GM23248 (cell line): ENCODE measurements at regions not wholly inside any gene's neighbourhood (a gene's known extent, or its start where the extent isn't known, plus 50 kb on each side); places are given as distances from the start of the nearest gene placed in this dataset.

ENCODE experiments used
- DNase-seq: peaks from one replicate; pipeline ENCODE4 v3.0.0-alpha.2; 2015
- H2AFZ ChIP-seq: fragments of 200-600 bp; sonication (generic); 2 replicates; pipeline ENCODE4 v1.6.1; 2016; ENCODE audit warnings: antibody characterized with exemption
- H3F3A ChIP-seq: fragments of 200-600 bp; sonication (generic); 2 replicates; pipeline ENCODE4 v1.6.1; 2016; ENCODE audit warnings: mild to moderate bottlenecking, antibody characterized with exemption, mixed run types; ENCODE audit not compliant: insufficient read depth
- H3K27ac ChIP-seq: fragments of 200-600 bp; sonication (generic); 2 replicates; pipeline ENCODE4 v1.5.1; 2016; ENCODE audit warnings: mild to moderate bottlenecking
- H3K27me3 ChIP-seq: fragments of 200-600 bp; sonication (generic); replicated peaks from 2 replicates; pipeline ENCODE4 v1.6.1; 2016; ENCODE audit warnings: mild to moderate bottlenecking; ENCODE audit not compliant: insufficient read depth
- H3K36me3 ChIP-seq: fragments of 200-600 bp; sonication (generic); 2 replicates; pipeline ENCODE4 v1.6.1; 2016; ENCODE audit warnings: low read depth, mild to moderate bottlenecking
- H3K4me1 ChIP-seq: fragments of 200-600 bp; sonication (generic); 2 replicates; pipeline ENCODE4 v1.6.1; 2016; ENCODE audit warnings: mild to moderate bottlenecking; ENCODE audit not compliant: insufficient read depth
- H3K4me2 ChIP-seq: fragments of 200-600 bp; sonication (generic); one replicate; pipeline ENCODE4 v1.6.1; 2016; ENCODE audit warnings: mild to moderate bottlenecking; ENCODE audit not compliant: unreplicated experiment
- H3K4me3 ChIP-seq: fragments of 200-600 bp; sonication (generic); 2 replicates; pipeline ENCODE4 v1.5.1; 2016; ENCODE audit warnings: mild to moderate bottlenecking
- H3K79me2 ChIP-seq: fragments of 200-600 bp; sonication (generic); 2 replicates; pipeline ENCODE4 v1.6.1; 2016; ENCODE audit warnings: mild to moderate bottlenecking; ENCODE audit not compliant: insufficient read depth
- H3K9ac ChIP-seq: fragments of 200-600 bp; sonication (generic); 2 replicates; pipeline ENCODE4 v1.6.1; 2016; ENCODE audit warnings: mild to moderate bottlenecking
- H3K9me2 ChIP-seq: fragments of 200-600 bp; sonication (generic); 2 replicates; pipeline ENCODE4 v1.6.1; 2016; ENCODE audit warnings: mixed run types, mild to moderate bottlenecking, moderate library complexity; ENCODE audit not compliant: insufficient read depth
- H3K9me3 ChIP-seq: fragments of 200-600 bp; sonication (generic); one replicate; pipeline ENCODE4 v1.6.1; 2017; ENCODE audit warnings: low read depth
- H4K20me1 ChIP-seq: fragments of 200-600 bp; sonication (generic); 2 replicates; pipeline ENCODE4 v1.6.0; 2016; ENCODE audit not compliant: insufficient read depth
- EZH2 ChIP-seq: fragments of 200-600 bp; sonication (generic); IDR thresholded peaks from 2 replicates; pipeline ENCODE4 v1.6.1; 2018; ENCODE audit warnings: antibody characterized with exemption, mild to moderate bottlenecking; ENCODE audit not compliant: insufficient read depth, poor library complexity, severe bottlenecking
- EZH2phosphoT487 ChIP-seq: fragments of 200-600 bp; sonication (generic); IDR thresholded peaks from 2 replicates; pipeline ENCODE4 v1.6.1; 2018; ENCODE audit warnings: antibody characterized with exemption, moderate library complexity, mild to moderate bottlenecking, low read depth; ENCODE audit not compliant: insufficient read depth
- WGBS, 2 experiments: methylation state at CpG; one replicate each; pipeline ENCODE4 v1.1.6; 2015 to 2017; ENCODE audit warnings: low lambda C conversion rate in 2 of 2, low coverage in 1 of 2; ENCODE audit errors: missing lambda C conversion rate in 2 of 2; 5-methylcytosine and 5-hydroxymethylcytosine counted together
- in situ Hi-C: fragments of 300-500 bp; cut with MboI; formaldehyde crosslinking; loops from 2 replicates; pipeline ENCODE4 v1.15.0; 2020

DNA sequence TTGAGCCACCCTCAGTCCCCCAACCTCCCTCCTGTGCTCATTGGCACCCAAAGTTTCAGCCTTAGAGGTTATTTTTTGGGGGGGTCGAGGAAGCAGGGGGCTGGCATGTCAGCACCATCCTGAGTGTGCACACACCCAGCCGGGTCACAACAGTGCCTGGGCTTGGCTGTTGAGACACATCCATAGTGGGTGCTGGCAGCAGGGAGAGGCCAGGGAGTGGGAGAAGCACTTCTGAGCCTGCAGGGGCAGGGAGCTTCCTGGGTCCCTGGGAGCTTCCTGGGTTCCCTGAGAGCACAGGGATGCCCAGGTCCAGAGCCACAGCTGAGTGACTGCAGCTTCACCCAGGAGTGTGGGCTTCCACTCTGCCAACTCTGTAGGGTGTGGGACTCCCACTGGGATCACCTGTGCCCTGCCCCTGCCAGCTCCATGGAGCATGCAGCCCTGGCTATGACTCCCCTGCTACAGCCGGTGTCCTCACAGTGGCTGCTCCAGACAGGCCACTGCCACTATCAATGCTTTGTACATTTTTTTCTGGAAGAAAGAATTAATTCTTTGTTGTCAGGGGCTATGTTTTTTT, 240.4 kb downstream of the PTGER3 start:
- 79 to 81% methylated on average over 3 of the region's 3 CpGs for WGBS, 2 experiments

DNA sequence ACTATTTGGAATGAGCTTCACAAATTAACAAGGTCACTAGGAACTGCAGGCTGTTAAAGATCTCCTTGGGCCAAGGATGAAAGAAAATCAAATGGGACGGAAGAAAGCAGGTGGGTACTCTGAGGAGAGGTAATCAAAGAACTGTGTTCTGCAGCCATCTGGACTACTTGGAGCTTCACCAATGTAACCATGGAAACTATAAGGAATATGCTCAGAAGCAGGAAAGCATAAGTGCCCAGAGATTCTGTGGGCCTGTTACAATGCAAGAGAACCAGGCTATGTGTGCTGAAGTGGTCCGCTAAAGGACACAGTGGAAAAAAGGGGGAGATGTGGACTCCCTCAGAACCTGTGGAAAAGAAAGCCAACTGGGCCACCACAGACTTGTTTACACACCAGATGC, 238.5 kb downstream of the PTGER3 start:
- DNase-seq, result no peak
- Histone ChIP-seq H3K4me2 (no peak overlapping the region), H3K9me2 (no peaks in the 10 kb centered on the region), H3K9ac (no peak overlapping the region), H3F3A (no peaks in the 10 kb centered on the region), H3K4me3 (no peak overlapping the region), H3K36me3 (no peaks in the 10 kb centered on the region), H3K9me3 (no peaks in the 10 kb centered on the region), H2AFZ (no peak overlapping the region), H3K27ac (no peak overlapping the region), H3K79me2 (no peaks in the 10 kb centered on the region), H4K20me1 (no peaks in the 10 kb centered on the region), H3K27me3 (no peaks in the 10 kb centered on the region), H3K4me1 (no peaks in the 10 kb centered on the region)
- TF ChIP-seq EZH2phosphoT487, result no peak
- in situ Hi-C loops, result no loop called here
- 79% methylated on average over 2 of the region's 2 CpGs for WGBS, 2 experiments

More for the DNA sequence above, 240.4 kb downstream of the PTGER3 start:
- DNase-seq, result no peak
- H3K9ac ChIP-seq, result no peak overlapping the region
- no peak overlapping the region for H3K27ac ChIP-seq
- H3K79me2 ChIP-seq, result no peaks in the 10 kb centered on the region
- H3K36me3 ChIP-seq, result no peaks in the 10 kb centered on the region
- no peaks in the 10 kb centered on the region for H3K9me3 ChIP-seq
- H3F3A ChIP-seq, result no peaks in the 10 kb centered on the region
- no peak overlapping the region for H3K4me2 ChIP-seq
- no peaks in the 10 kb centered on the region for H4K20me1 ChIP-seq
- H2AFZ ChIP-seq, result no peak overlapping the region
- in situ Hi-C loops, result no loop called here
- TF ChIP-seq EZH2 (no peak), EZH2phosphoT487 (no peak)
- no peaks in the 10 kb centered on the region for H3K4me1 ChIP-seq
- H3K27me3 ChIP-seq, result no peaks in the 10 kb centered on the region
- no peaks in the 10 kb centered on the region for H3K9me2 ChIP-seq
- H3K4me3 ChIP-seq, result no peak overlapping the region

- in situ Hi-C loops, result no loop called here
- no peak overlapping the region for H2AFZ ChIP-seq
- no peaks in the 10 kb centered on the region for H3K79me2 ChIP-seq
- H3K9ac ChIP-seq, result no peak overlapping the region
- H3K4me1 ChIP-seq, result no peaks in the 10 kb centered on the region
- WGBS, 2 experiments, result 36 to 48% methylated on average over 2 of the region's 2 CpGs
- no peak overlapping the region for H3K4me3 ChIP-seq
- H3K27me3 ChIP-seq, result no peaks in the 10 kb centered on the region
- no peak overlapping the region for H3K4me2 ChIP-seq
- no peaks in the 10 kb centered on the region for H3F3A ChIP-seq
- DNase-seq, result no peak
- no peak for TF ChIP-seq EZH2
- H3K9me3 ChIP-seq, result no peaks in the 10 kb centered on the region
- H3K36me3 ChIP-seq, result no peaks in the 10 kb centered on the region
- no peaks in the 10 kb centered on the region for H3K9me2 ChIP-seq
- no peaks in the 10 kb centered on the region for H4K20me1 ChIP-seq
- H3K27ac ChIP-seq, result no peak overlapping the region
These were observed 235.8 kb downstream of the PTGER3 start for GRCh38 chr1:70811815-70812214.

DNA sequence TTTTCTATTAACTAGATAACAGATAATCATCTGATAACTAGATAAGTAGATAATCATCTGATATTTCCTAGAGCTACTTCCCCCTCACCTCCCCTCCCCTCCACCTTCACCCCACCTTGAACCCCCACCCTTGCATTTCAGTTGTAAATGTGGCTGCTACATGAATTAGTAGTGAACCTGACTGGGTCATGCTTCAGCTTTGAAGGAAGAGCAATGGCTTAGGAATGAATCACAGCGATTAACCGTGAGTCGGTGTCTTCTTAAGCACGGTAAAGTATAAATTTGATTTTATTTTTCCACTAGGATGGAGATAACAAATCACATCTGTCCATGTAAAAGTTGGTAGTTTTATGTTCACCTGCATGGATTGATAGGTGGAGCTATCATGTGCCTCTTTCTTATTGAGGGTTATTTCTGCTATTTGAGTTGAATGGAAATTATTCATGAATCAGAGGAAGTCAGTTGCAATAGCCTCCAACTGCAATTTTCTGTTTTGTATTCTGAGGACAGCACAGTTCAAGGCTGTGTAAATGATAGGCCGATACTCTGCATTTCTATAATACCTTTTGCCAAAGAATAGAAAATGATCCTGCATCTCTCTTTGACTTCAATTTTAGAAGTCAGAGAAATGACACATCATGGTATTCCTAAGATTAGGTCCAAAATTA, 235.0 kb downstream of the PTGER3 start:
- no peak overlapping the region for H3K9ac ChIP-seq
- no peaks in the 10 kb centered on the region for H3K4me1 ChIP-seq
- 77 to 83% methylated on average over 5 of the region's 5 CpGs for WGBS, 2 experiments
- no peaks in the 10 kb centered on the region for H3K9me2 ChIP-seq
- no peaks in the 10 kb centered on the region for H3K36me3 ChIP-seq
- no peaks in the 10 kb centered on the region for H4K20me1 ChIP-seq
- peak; percentile 16 for DNase-seq
- H3K27me3 ChIP-seq, result no peaks in the 10 kb centered on the region
- H3F3A ChIP-seq, result no peaks in the 10 kb centered on the region
- TF ChIP-seq EZH2 (no peak), EZH2phosphoT487 (no peak)
- no peak overlapping the region for H3K27ac ChIP-seq
- no peaks in the 10 kb centered on the region for H3K9me3 ChIP-seq
- H2AFZ ChIP-seq, result no peak overlapping the region
- no peaks in the 10 kb centered on the region for H3K79me2 ChIP-seq
- in situ Hi-C loops, result no loop called here
- H3K4me3 ChIP-seq, result no peak overlapping the region
- H3K4me2 ChIP-seq, result no peak overlapping the region

- no peaks in the 10 kb centered on the region for H3K79me2 ChIP-seq
- DNase-seq, result peak; percentile 67
- H3K9ac ChIP-seq, result no peak overlapping the region
- peaks cover 14% of the 10 kb centered on the region for H3K4me1 ChIP-seq
- in situ Hi-C loops, result no loop called here
- no peaks in the 10 kb centered on the region for H3K9me3 ChIP-seq
- peaks cover 17% of the 10 kb centered on the region; the same call in 1 of the 2 replicates for H3F3A ChIP-seq
- no peaks in the 10 kb centered on the region for H3K9me2 ChIP-seq
- H4K20me1 ChIP-seq, result no peaks in the 10 kb centered on the region
- H3K4me3 ChIP-seq, result no peak overlapping the region
- H3K27me3 ChIP-seq, result no peaks in the 10 kb centered on the region
- no peaks in the 10 kb centered on the region for H3K36me3 ChIP-seq
- H3K4me2 ChIP-seq, result peak overlapping the region; percentile 17
- no peak overlapping the region for H2AFZ ChIP-seq
- H3K27ac ChIP-seq, result peak overlapping the region; percentile 33
- TF ChIP-seq EZH2phosphoT487 (peak; percentile 73; the same call in 1 of the 2 replicates), EZH2 (no peak)
- WGBS, 2 experiments, result 0 to 4% methylated on average over 2 of the region's 2 CpGs
These were observed 229.2 kb downstream of the PTGER3 start for GRCh38 chr1:70818401-70818800.
